IMR-90 (cell line): ENCODE measurements at regions not wholly inside any gene's neighbourhood (a gene's known extent, or its start where the extent isn't known, plus 50 kb on each side); places are given as distances from the start of the nearest gene placed in this dataset.

Experiments used
- ATAC-seq: fragments of 200-7000 bp; cut with Tn5 transposase; 2 replicates; pipeline ENCODE4 v1.9.1; 2020; ENCODE audit warnings: low read depth, mild to moderate bottlenecking, moderate library complexity
- BruUV-seq: library from RNA; stranded (reverse); fragments of 400-500 nt; replicated peaks from 2 replicates; lab custom pipeline; 2021; lab: Mats Ljungman, UMichigan
- CTCF ChIA-PET: fragments of 300-600 bp; formaldehyde crosslinking; extraction: SDS; loops from one replicate; lab custom pipeline; 2021; ENCODE audit warnings: antibody characterized with exemption; lab: Yijun Ruan, JAX
- POLR2A ChIA-PET: fragments of 300-600 bp; sonication (Branson Sonifier 250); formaldehyde crosslinking; loops from one replicate; lab custom pipeline; 2022; ENCODE audit warnings: antibody characterized with exemption; ENCODE audit not compliant: unreplicated experiment; lab: Charles Lee
- DNase-seq: peaks from one replicate; pipeline ENCODE4 v3.0.0; 2013
- H2AFZ ChIP-seq: replicated peaks from 2 replicates; pipeline ENCODE3; 2013; ENCODE audit warnings: low read length, mild to moderate bottlenecking; ENCODE audit not compliant: poor library complexity
- H2AK5ac ChIP-seq: 2 replicates; pipeline ENCODE4 v1.6.1; 2013; ENCODE audit warnings: low read depth, low read length, inconsistent platforms
- H2AK9ac ChIP-seq: replicated peaks from 2 replicates; pipeline ENCODE3; 2013; ENCODE audit warnings: mild to moderate bottlenecking, low read depth, low read length, moderate library complexity; ENCODE audit not compliant: poor library complexity
- H2BK120ac ChIP-seq: 2 replicates; pipeline ENCODE4 v1.6.1; 2013; ENCODE audit warnings: low read depth, low read length, inconsistent platforms
- H2BK15ac ChIP-seq: 3 replicates; pipeline ENCODE4 v1.6.1; 2013; ENCODE audit warnings: low read depth, low read length, inconsistent platforms
- H2BK20ac ChIP-seq: 2 replicates; pipeline ENCODE4 v1.6.1; 2013; ENCODE audit warnings: low read depth, mild to moderate bottlenecking, inconsistent platforms, low read length, moderate library complexity
- H2BK5ac ChIP-seq: 2 replicates; pipeline ENCODE4 v1.6.1; 2013; ENCODE audit warnings: mild to moderate bottlenecking, low read depth, low read length, inconsistent platforms; ENCODE audit not compliant: poor library complexity, severe bottlenecking
- H3K14ac ChIP-seq: replicated peaks from 2 replicates; pipeline ENCODE4 v1.6.1; 2013; ENCODE audit warnings: low read depth, low read length, inconsistent platforms
- H3K18ac ChIP-seq: 2 replicates; pipeline ENCODE4 v1.6.1; 2013; ENCODE audit warnings: low read depth, low read length, control low read depth
- H3K23ac ChIP-seq: 2 replicates; pipeline ENCODE4 v1.6.1; 2013; ENCODE audit warnings: low read depth, low read length, inconsistent platforms
- H3K27ac ChIP-seq: 2 replicates; pipeline ENCODE4 v1.5.1; 2013; ENCODE audit warnings: mild to moderate bottlenecking, control low read depth, low read length; ENCODE audit not compliant: insufficient read depth
- H3K27me3 ChIP-seq: 2 replicates; pipeline ENCODE4 v1.6.1; 2013; ENCODE audit warnings: low read length; ENCODE audit not compliant: control insufficient read depth, insufficient read depth
- H3K36me3 ChIP-seq: 2 replicates; pipeline ENCODE4 v1.6.1; 2013; ENCODE audit warnings: low read length, mixed read lengths; ENCODE audit not compliant: control insufficient read depth, insufficient read depth
- H3K4ac ChIP-seq: 2 replicates; pipeline ENCODE4 v1.6.1; 2013; ENCODE audit warnings: low read depth, low read length, inconsistent platforms
- H3K4me1 ChIP-seq: 2 replicates; pipeline ENCODE4 v1.6.1; 2013; ENCODE audit warnings: low read length, mixed read lengths; ENCODE audit not compliant: control insufficient read depth, insufficient read depth
- H3K4me2 ChIP-seq: 2 replicates; pipeline ENCODE4 v1.6.1; 2013; ENCODE audit warnings: low read depth, mild to moderate bottlenecking, control low read depth, low read length, moderate library complexity
- H3K4me3 ChIP-seq: 2 replicates; pipeline ENCODE4 v1.5.1; 2013; ENCODE audit warnings: low read depth, mild to moderate bottlenecking, control low read depth, low read length, moderate library complexity; ENCODE audit not compliant: insufficient read depth
- H3K56ac ChIP-seq: 2 replicates; pipeline ENCODE4 v1.6.1; 2013; ENCODE audit warnings: low read length, inconsistent platforms; ENCODE audit not compliant: insufficient read depth; ENCODE audit errors: extremely low read depth
- H3K79me1 ChIP-seq, 2 experiments: 2 replicates each; pipeline ENCODE4 v1.6.1; 2013; ENCODE audit warnings: low read length in 2 of 2, inconsistent platforms in 1 of 2, low read depth in 1 of 2
- H3K9ac ChIP-seq: 2 replicates; pipeline ENCODE4 v1.6.1; 2013; ENCODE audit warnings: low read depth, low read length, control low read depth
- H3K9me1 ChIP-seq: 2 replicates; pipeline ENCODE4 v1.6.1; 2013; ENCODE audit warnings: low read length, inconsistent platforms; ENCODE audit not compliant: insufficient read depth
- H3K9me3 ChIP-seq: 2 replicates; pipeline ENCODE4 v1.6.1; 2013; ENCODE audit warnings: low read length; ENCODE audit not compliant: control insufficient read depth, insufficient read depth
- H4K20me1 ChIP-seq: 2 replicates; pipeline ENCODE4 v1.6.1; 2013; ENCODE audit warnings: low read length, inconsistent platforms; ENCODE audit not compliant: insufficient read depth
- H4K5ac ChIP-seq: 2 replicates; pipeline ENCODE4 v1.6.1; 2013; ENCODE audit warnings: mild to moderate bottlenecking, low read depth, low read length, control low read depth
- H4K8ac ChIP-seq, 2 experiments: 2 replicates each; pipeline ENCODE4 v1.6.1; 2013; ENCODE audit warnings: low read depth in 2 of 2, low read length in 2 of 2, control low read depth in 1 of 2, inconsistent platforms in 1 of 2
- H4K91ac ChIP-seq: 2 replicates; pipeline ENCODE4 v1.6.1; 2013; ENCODE audit warnings: low read depth, low read length, inconsistent platforms; ENCODE audit not compliant: insufficient read depth
- BHLHE40 ChIP-seq: fragments of 150-350 bp; IDR thresholded peaks from 2 replicates; pipeline ENCODE4 v1.6.1; 2016; ENCODE audit warnings: mild to moderate bottlenecking, low read depth, low read length
- CEBPB ChIP-seq: IDR thresholded peaks from 2 replicates; pipeline ENCODE4 v1.6.1; 2012; ENCODE audit warnings: low read depth, low read length, improper control_type of control experiment
- MAZ ChIP-seq: IDR thresholded peaks from 2 replicates; pipeline ENCODE4 v1.6.1; 2012; ENCODE audit warnings: low read depth, mild to moderate bottlenecking, low read length, improper control_type of control experiment, moderate library complexity, borderline replicate concordance
- MXI1 ChIP-seq: IDR thresholded peaks from 2 replicates; pipeline ENCODE4 v1.6.1; 2012; ENCODE audit warnings: low read depth, mild to moderate bottlenecking, low read length, moderate library complexity, borderline replicate concordance
- RAD21 ChIP-seq: IDR thresholded peaks from 2 replicates; pipeline ENCODE4 v1.6.1; 2012; ENCODE audit warnings: low read length, improper control_type of control experiment
- SMC3 ChIP-seq: fragments of 150-350 bp; IDR thresholded peaks from 2 replicates; pipeline ENCODE4 v1.6.1; 2016; ENCODE audit warnings: low read depth, mild to moderate bottlenecking, antibody characterized with exemption, low read length, moderate library complexity
- WGBS, 2 experiments: methylation state at CpG; one replicate each; pipeline versions ENCODE4 v1.1.5 to v1.1.7; 2013; ENCODE audit warnings: missing lambda C conversion rate in 2 of 2; ENCODE audit not compliant: insufficient read length in 1 of 2; ENCODE audit errors: extremely low coverage in 2 of 2; 5-methylcytosine and 5-hydroxymethylcytosine counted together
- dilution Hi-C: fragments of 300-500 bp; cut with HindIII; formaldehyde crosslinking; loops from one replicate; pipeline ENCODE4 v1.14.3; 2018; ENCODE audit warnings: low sequenced_read_pairs; ENCODE audit not compliant: unreplicated experiment
- in situ Hi-C: fragments of 300-500 bp; cut with MboI; formaldehyde crosslinking; loops from 3 replicates; pipeline ENCODE4 v1.14.3; 2019; ENCODE audit warnings: low sequenced_read_pairs, inconsistent platforms, mixed read lengths
- intact Hi-C: fragments of 100-400 bp; cut with micrococcal nuclease; formaldehyde crosslinking; loops from 2 replicates; pipeline ENCODE4 v1.10.0; 2022
- TF ChIP-seq, protein P1 (sequence below): fragments of 150-350 bp; IDR thresholded peaks from 2 replicates; pipeline ENCODE4 v1.6.1; 2017; ENCODE audit warnings: mild to moderate bottlenecking, antibody characterized with exemption, low read length, low read depth
- TF ChIP-seq, protein P2 (sequence below): conservative IDR thresholded peaks from 2 replicates; pipeline ENCODE4 v1.5.1; 2012; ENCODE audit warnings: mild to moderate bottlenecking, low read depth, low read length, improper control_type of control experiment

GRCh38 chr2:139214801-139215200 is 434.6 kb upstream of the NXPH2 start:
- ChIA-PET CTCF (no interaction called here), POLR2A (no interaction called here)
- Histone ChIP-seq H3K36me3 (no peaks in the 10 kb centered on the region), H3K27ac (no peak overlapping the region), H3K4me2 (no peak overlapping the region), H4K8ac (no peak overlapping the region), H3K9me3 (peaks cover 6% of the 10 kb centered on the region), H3K79me1 (no peaks in the 10 kb centered on the region), H3K27me3 (no peaks in the 10 kb centered on the region), H2AK5ac (no peak overlapping the region), H2BK20ac (no peak overlapping the region), H3K9me1 (no peaks in the 10 kb centered on the region), H2BK15ac (no peak overlapping the region), H4K91ac (no peak overlapping the region), H3K23ac (no peak overlapping the region), H3K18ac (no peak overlapping the region), H3K14ac (no peak overlapping the region), H3K4me3 (no peak overlapping the region), H3K9ac (no peak overlapping the region), H2AK9ac (no peak overlapping the region), H2AFZ (no peak overlapping the region), H3K4ac (no peak overlapping the region), H3K56ac (no peak overlapping the region), H3K4me1 (no peaks in the 10 kb centered on the region), H2BK120ac (no peak overlapping the region), H2BK5ac (no peak overlapping the region), H4K5ac (no peak overlapping the region), H4K20me1 (no peaks in the 10 kb centered on the region)
- BruUV-seq = no TSS peak
- in situ Hi-C loops = no loop called here
- TF ChIP-seq, protein P1, sequence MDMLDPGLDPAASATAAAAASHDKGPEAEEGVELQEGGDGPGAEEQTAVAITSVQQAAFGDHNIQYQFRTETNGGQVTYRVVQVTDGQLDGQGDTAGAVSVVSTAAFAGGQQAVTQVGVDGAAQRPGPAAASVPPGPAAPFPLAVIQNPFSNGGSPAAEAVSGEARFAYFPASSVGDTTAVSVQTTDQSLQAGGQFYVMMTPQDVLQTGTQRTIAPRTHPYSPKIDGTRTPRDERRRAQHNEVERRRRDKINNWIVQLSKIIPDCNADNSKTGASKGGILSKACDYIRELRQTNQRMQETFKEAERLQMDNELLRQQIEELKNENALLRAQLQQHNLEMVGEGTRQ = no peak
- TF ChIP-seq CEBPB (no peak), MXI1 (no peak), MAZ (no peak), BHLHE40 (no peak), RAD21 (no peak), SMC3 (no peak)
- TF ChIP-seq, protein P2, sequence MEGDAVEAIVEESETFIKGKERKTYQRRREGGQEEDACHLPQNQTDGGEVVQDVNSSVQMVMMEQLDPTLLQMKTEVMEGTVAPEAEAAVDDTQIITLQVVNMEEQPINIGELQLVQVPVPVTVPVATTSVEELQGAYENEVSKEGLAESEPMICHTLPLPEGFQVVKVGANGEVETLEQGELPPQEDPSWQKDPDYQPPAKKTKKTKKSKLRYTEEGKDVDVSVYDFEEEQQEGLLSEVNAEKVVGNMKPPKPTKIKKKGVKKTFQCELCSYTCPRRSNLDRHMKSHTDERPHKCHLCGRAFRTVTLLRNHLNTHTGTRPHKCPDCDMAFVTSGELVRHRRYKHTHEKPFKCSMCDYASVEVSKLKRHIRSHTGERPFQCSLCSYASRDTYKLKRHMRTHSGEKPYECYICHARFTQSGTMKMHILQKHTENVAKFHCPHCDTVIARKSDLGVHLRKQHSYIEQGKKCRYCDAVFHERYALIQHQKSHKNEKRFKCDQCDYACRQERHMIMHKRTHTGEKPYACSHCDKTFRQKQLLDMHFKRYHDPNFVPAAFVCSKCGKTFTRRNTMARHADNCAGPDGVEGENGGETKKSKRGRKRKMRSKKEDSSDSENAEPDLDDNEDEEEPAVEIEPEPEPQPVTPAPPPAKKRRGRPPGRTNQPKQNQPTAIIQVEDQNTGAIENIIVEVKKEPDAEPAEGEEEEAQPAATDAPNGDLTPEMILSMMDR = no peak
- intact Hi-C loops = no loop called here
- DNase-seq (no peak), ATAC-seq (no peak)
- WGBS, 2 experiments = no CpG with 5 or more reads among the region's 2 CpGs
- dilution Hi-C loops = no loop called here
